OCI-LY7 (cell line): ENCODE measurements at regions not wholly inside any gene's neighbourhood (a gene's known extent, or its start where the extent isn't known, plus 50 kb on each side); places are given as distances from the start of the nearest gene placed in this dataset.

Source experiments
- BruUV-seq: library from RNA; stranded (reverse); fragments of 400-500 nt; replicated peaks from 2 replicates; lab custom pipeline; 2021; lab: Mats Ljungman, UMichigan
- CTCF ChIA-PET: fragments of 300-600 bp; sonication (Branson Sonifier 250); formaldehyde crosslinking; loops from one replicate; lab custom pipeline; 2022; ENCODE audit warnings: antibody characterized with exemption; ENCODE audit not compliant: unreplicated experiment; lab: Charles Lee
- POLR2A ChIA-PET: fragments of 300-600 bp; sonication (Branson Sonifier 250); formaldehyde crosslinking; loops from one replicate; lab custom pipeline; 2022; ENCODE audit warnings: antibody characterized with exemption; lab: Charles Lee
- DNase-seq: peaks from one replicate; pipeline ENCODE4 v3.0.0-alpha.2; 2015; ENCODE audit warnings: low spot score
- H2AFZ ChIP-seq: fragments of 200-600 bp; sonication (generic), shearing (Covaris generic); 2 replicates; pipeline ENCODE4 v1.6.1; 2014; ENCODE audit warnings: mild to moderate bottlenecking, antibody characterized with exemption, low read length, moderate library complexity
- H3K27ac ChIP-seq: fragments of 200-600 bp; sonication (generic); 2 replicates; pipeline ENCODE4 v1.5.1; 2014; ENCODE audit warnings: mixed run types, low read depth, mild to moderate bottlenecking, moderate library complexity, low read length, inconsistent platforms; ENCODE audit not compliant: poor library complexity, severe bottlenecking
- H3K36me3 ChIP-seq: fragments of 200-600 bp; sonication (generic); 2 replicates; pipeline ENCODE4 v1.6.1; 2014; ENCODE audit warnings: mild to moderate bottlenecking, antibody characterized with exemption, low read length, moderate library complexity, mixed read lengths; ENCODE audit not compliant: insufficient read depth
- H3K4me1 ChIP-seq: fragments of 200-600 bp; sonication (generic); 2 replicates; pipeline ENCODE4 v1.5.1; 2014; ENCODE audit warnings: mild to moderate bottlenecking, low read length; ENCODE audit not compliant: insufficient read depth, poor library complexity, severe bottlenecking
- H3K4me2 ChIP-seq: fragments of 200-600 bp; sonication (generic); 2 replicates; pipeline ENCODE4 v1.6.1; 2014; ENCODE audit warnings: mild to moderate bottlenecking, low read length
- H3K4me3 ChIP-seq: fragments of 200-600 bp; sonication (generic); 2 replicates; pipeline ENCODE4 v1.5.1; 2014; ENCODE audit warnings: mild to moderate bottlenecking, low read depth, low read length; ENCODE audit not compliant: poor library complexity, severe bottlenecking
- H3K79me2 ChIP-seq: fragments of 200-600 bp; sonication (generic); 2 replicates; pipeline ENCODE4 v1.6.1; 2016; ENCODE audit warnings: low read depth, mild to moderate bottlenecking, low read length, moderate library complexity, mixed read lengths; ENCODE audit not compliant: insufficient read depth
- H3K9me2 ChIP-seq: fragments of 200-600 bp; sonication (generic); 2 replicates; pipeline ENCODE4 v1.6.1; 2016; ENCODE audit warnings: mild to moderate bottlenecking, low read length, mixed read lengths; ENCODE audit not compliant: insufficient read depth
- H3K9me3 ChIP-seq: fragments of 200-600 bp; sonication (generic); 2 replicates; pipeline ENCODE4 v1.6.1; 2014; ENCODE audit warnings: mild to moderate bottlenecking, mixed run types, low read length, mixed read lengths
- H4K20me1 ChIP-seq: fragments of 200-600 bp; sonication (generic); 2 replicates; pipeline ENCODE4 v1.6.1; 2014; ENCODE audit warnings: mild to moderate bottlenecking, antibody characterized with exemption, low read length, moderate library complexity, mixed read lengths; ENCODE audit not compliant: insufficient read depth
- CTCF ChIP-seq: fragments of 200-600 bp; sonication (generic); conservative IDR thresholded peaks from 2 replicates; pipeline ENCODE4 v1.5.1; 2014; ENCODE audit warnings: mild to moderate bottlenecking, antibody characterized with exemption, low read length, moderate library complexity, mixed read lengths
- EZH2phosphoT487 ChIP-seq: fragments of 200-600 bp; sonication (generic); IDR thresholded peaks from 2 replicates; pipeline ENCODE4 v1.6.1; 2018; ENCODE audit warnings: low read depth, borderline replicate concordance, mild to moderate bottlenecking, mixed run types, antibody characterized with exemption, low read length, moderate library complexity, mixed read lengths
- intact Hi-C: fragments of 100-400 bp; cut with micrococcal nuclease; formaldehyde crosslinking; loops from one replicate; pipeline ENCODE4 v1.10.0; 2022; ENCODE audit not compliant: unreplicated experiment

DNA sequence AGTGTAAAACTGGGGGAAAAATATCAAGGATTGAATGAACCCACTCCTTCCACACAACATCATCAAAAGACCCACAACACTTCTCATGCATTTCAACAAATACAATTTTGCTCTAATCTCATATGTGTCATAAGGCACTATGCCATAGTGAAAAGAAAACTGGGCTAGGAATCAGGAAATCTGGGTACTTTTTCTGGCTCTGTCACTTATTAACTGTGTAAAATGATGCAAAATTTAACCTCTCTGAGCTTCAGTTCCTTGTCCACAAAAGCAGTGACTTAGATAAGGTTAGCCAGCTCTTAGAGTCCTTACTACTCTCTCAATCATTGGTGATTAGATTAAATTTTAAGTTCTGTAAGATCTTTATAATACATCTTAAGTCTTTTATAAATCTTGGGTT, 250.5 kb upstream of the SOX5 start:
- Histone ChIP-seq H3K36me3 (no peaks in the 10 kb centered on the region), H4K20me1 (no peaks in the 10 kb centered on the region), H3K27ac (no peak overlapping the region), H3K79me2 (no peaks in the 10 kb centered on the region), H3K9me3 (no peaks in the 10 kb centered on the region), H3K4me3 (no peak overlapping the region), H2AFZ (no peak overlapping the region), H3K9me2 (no peaks in the 10 kb centered on the region), H3K4me2 (no peak overlapping the region), H3K4me1 (no peaks in the 10 kb centered on the region)
- DNase-seq, result no peak
- ChIA-PET POLR2A (no interaction called here), CTCF (no interaction called here)
- intact Hi-C loops, result no loop called here
- TF ChIP-seq CTCF (no peak), EZH2phosphoT487 (no peak)
- BruUV-seq, result no TSS peak

GRCh38 chr12:24198936-24199671, 249.6 kb upstream of the SOX5 start:
- Histone ChIP-seq H3K9me2 (no peaks in the 10 kb centered on the region), H3K27ac (no peak overlapping the region), H3K4me3 (no peak overlapping the region), H4K20me1 (no peaks in the 10 kb centered on the region), H3K36me3 (no peaks in the 10 kb centered on the region), H3K4me1 (no peaks in the 10 kb centered on the region), H3K79me2 (no peaks in the 10 kb centered on the region), H3K4me2 (no peak overlapping the region), H3K9me3 (no peaks in the 10 kb centered on the region), H2AFZ (no peak overlapping the region)
- TF ChIP-seq EZH2phosphoT487, result no peak
- no peak for TF ChIP-seq CTCF
- no peak for DNase-seq
- intact Hi-C loops, result no loop called here
- POLR2A ChIA-PET, result no interaction called here
- CTCF ChIA-PET, result no interaction called here
- BruUV-seq, result no TSS peak

DNA sequence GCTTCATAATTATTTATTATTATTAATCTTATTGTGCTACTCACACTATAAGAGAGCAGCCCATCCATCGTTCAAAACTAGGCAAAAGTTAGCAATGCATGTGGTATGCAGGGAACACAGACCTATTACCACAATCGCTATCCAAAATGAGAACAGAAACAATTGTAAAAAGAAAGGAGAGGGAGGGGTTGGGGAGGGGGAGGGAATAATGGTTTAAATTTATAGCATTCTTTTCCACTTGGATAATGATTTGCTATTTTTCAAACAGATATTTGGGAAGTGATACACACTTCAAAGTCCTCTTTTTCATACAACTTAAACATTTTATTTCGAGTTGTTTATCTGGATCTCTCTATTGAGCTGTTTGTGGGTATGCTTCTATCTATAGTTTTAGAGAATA, 248.6 kb upstream of the SOX5 start:
- H3K27ac ChIP-seq, result no peak overlapping the region
- BruUV-seq, result no TSS peak
- TF ChIP-seq EZH2phosphoT487, result no peak
- intact Hi-C loops, result no loop called here
- H3K36me3 ChIP-seq, result no peaks in the 10 kb centered on the region
- no peaks in the 10 kb centered on the region for H4K20me1 ChIP-seq
- H3K9me2 ChIP-seq, result no peaks in the 10 kb centered on the region
- DNase-seq, result no peak
- H3K4me2 ChIP-seq, result no peak overlapping the region
- H3K79me2 ChIP-seq, result no peaks in the 10 kb centered on the region
- H2AFZ ChIP-seq, result no peak overlapping the region
- no peaks in the 10 kb centered on the region for H3K9me3 ChIP-seq
- ChIA-PET POLR2A (no interaction called here), CTCF (no interaction called here)
- H3K4me1 ChIP-seq, result no peaks in the 10 kb centered on the region
- H3K4me3 ChIP-seq, result no peak overlapping the region
